Midbrain (tissue), 1 donor: ENCODE measurements at regions not wholly inside any gene's neighbourhood (a gene's known extent, or its start where the extent isn't known, plus 50 kb on each side); places are given as distances from the start of the nearest gene placed in this dataset.

ENCODE experiments used
- DNase-seq: peaks from one replicate; lab custom pipeline; 2025; lab: John Stamatoyannopoulos, UW

GRCh38 chr1:94734963-94735901, 84.9 kb upstream of the SLC44A3 start:
- no peak for DNase-seq

GRCh38 chr1:94731891-94732290, 88.3 kb upstream of the SLC44A3 start:
- DNase-seq = no peak

- no peak for DNase-seq
These were observed 89.7 kb upstream of the SLC44A3 start for GRCh38 chr1:94730450-94730849.

- no peak for DNase-seq
These were observed 90.9 kb upstream of the SLC44A3 start for GRCh38 chr1:94729267-94729666.

- DNase-seq = no peak
These were observed 92.1 kb upstream of the SLC44A3 start for GRCh38 chr1:94727846-94728715.

GRCh38 chr1:94726981-94727685, 93.0 kb upstream of the SLC44A3 start:
- no peak for DNase-seq

GRCh38 chr1:94725566-94725965, 94.6 kb upstream of the SLC44A3 start:
- no peak for DNase-seq

- no peak for DNase-seq
These were observed 96.3 kb upstream of the SLC44A3 start for GRCh38 chr1:94723894-94724293.

GRCh38 chr1:94723463-94723862, 96.7 kb upstream of the SLC44A3 start:
- DNase-seq = no peak

GRCh38 chr1:94722181-94722580, 98.0 kb upstream of the SLC44A3 start:
- no peak for DNase-seq

GRCh38 chr1:94721240-94721639, 98.9 kb upstream of the SLC44A3 start:
- no peak for DNase-seq

- DNase-seq = no peak
These were observed 100.0 kb upstream of the SLC44A3 start for GRCh38 chr1:94719926-94720793.

GRCh38 chr1:94716965-94717364, 103.2 kb upstream of the SLC44A3 start:
- DNase-seq = no peak

- DNase-seq = no peak
These were observed 104.8 kb upstream of the SLC44A3 start for GRCh38 chr1:94715321-94715720.

- no peak for DNase-seq
These were observed 105.6 kb upstream of the SLC44A3 start for GRCh38 chr1:94714552-94714951.

GRCh38 chr1:94714152-94714551, 106.0 kb upstream of the SLC44A3 start:
- no peak for DNase-seq

GRCh38 chr1:94713472-94714141, 106.5 kb upstream of the SLC44A3 start:
- no peak for DNase-seq

GRCh38 chr1:94709891-94710581, 110.1 kb upstream of the SLC44A3 start:
- DNase-seq = no peak

- DNase-seq = no peak
These were observed 111.3 kb upstream of the SLC44A3 start for GRCh38 chr1:94708811-94709210.

GRCh38 chr1:94708299-94708685, 111.9 kb upstream of the SLC44A3 start:
- no peak for DNase-seq
